PC-3 (cell line): ENCODE measurements at regions not wholly inside any gene's neighbourhood (a gene's known extent, or its start where the extent isn't known, plus 50 kb on each side); places are given as distances from the start of the nearest gene placed in this dataset.

Experiments
- ATAC-seq: fragments of 200-7000 bp; cut with Tn5 transposase; 2 replicates; pipeline ENCODE4 v1.9.1; 2020; ENCODE audit warnings: mild to moderate bottlenecking, moderate library complexity
- BruUV-seq: library from RNA; stranded (reverse); fragments of 400-500 nt; replicated peaks from 2 replicates; lab custom pipeline; 2021; lab: Mats Ljungman, UMichigan
- CTCF ChIA-PET: fragments of 300-600 bp; sonication (Branson Sonifier 250); formaldehyde crosslinking; loops from one replicate; lab custom pipeline; 2022; ENCODE audit warnings: antibody characterized with exemption; lab: Charles Lee
- POLR2A ChIA-PET: fragments of 300-600 bp; sonication (Branson Sonifier 250); formaldehyde crosslinking; loops from one replicate; lab custom pipeline; 2022; ENCODE audit warnings: antibody characterized with exemption; ENCODE audit not compliant: unreplicated experiment; lab: Charles Lee
- DNase-seq: peaks from one replicate; pipeline ENCODE4 v3.0.0-alpha.2; 2015
- H2AFZ ChIP-seq: fragments of 300-600 bp; sonication (generic); 2 replicates; pipeline ENCODE4 v1.6.0; 2016; ENCODE audit warnings: antibody characterized with exemption, low read length
- H3F3A ChIP-seq: fragments of 300-600 bp; sonication (generic); one replicate; pipeline ENCODE4 v1.6.0; 2017; ENCODE audit warnings: antibody characterized with exemption, low read length, control low read depth, mild to moderate bottlenecking; ENCODE audit not compliant: unreplicated experiment
- H3K27ac ChIP-seq: fragments of 300-600 bp; sonication (generic); 2 replicates; pipeline ENCODE4 v1.5.1; 2016; ENCODE audit warnings: mild to moderate bottlenecking, low read length
- H3K27me3 ChIP-seq: fragments of 300-600 bp; sonication (generic); 2 replicates; pipeline ENCODE4 v1.6.1; 2016; ENCODE audit warnings: low read length, mixed read lengths
- H3K36me3 ChIP-seq: fragments of 300-600 bp; sonication (generic); 2 replicates; pipeline ENCODE4 v1.6.1; 2016; ENCODE audit warnings: low read depth, mixed run types, low read length, mixed read lengths
- H3K4me1 ChIP-seq: fragments of 300-600 bp; sonication (generic); 2 replicates; pipeline ENCODE4 v1.5.1; 2016; ENCODE audit warnings: low read length; ENCODE audit not compliant: insufficient read depth
- H3K4me2 ChIP-seq: fragments of 300-600 bp; sonication (generic); 2 replicates; pipeline ENCODE4 v1.6.0; 2016; ENCODE audit warnings: low read length
- H3K4me3 ChIP-seq: fragments of 300-600 bp; sonication (generic); 2 replicates; pipeline ENCODE4 v1.5.1; 2016; ENCODE audit warnings: mild to moderate bottlenecking, low read length, mixed read lengths
- H3K79me2 ChIP-seq: fragments of 300-600 bp; sonication (generic); 2 replicates; pipeline ENCODE4 v1.6.1; 2017; ENCODE audit warnings: low read length, mixed read lengths
- H3K9ac ChIP-seq: fragments of 300-600 bp; sonication (generic); 2 replicates; pipeline ENCODE4 v1.6.0; 2016; ENCODE audit warnings: mild to moderate bottlenecking, low read length
- H3K9me2 ChIP-seq: fragments of 300-600 bp; sonication (generic); replicated peaks from 2 replicates; pipeline ENCODE4 v1.6.1; 2016; ENCODE audit warnings: mixed run types, low read length, mixed read lengths
- H3K9me3 ChIP-seq: fragments of 300-600 bp; sonication (generic); 2 replicates; pipeline ENCODE4 v1.6.1; 2016; ENCODE audit warnings: low read length, mixed read lengths
- H4K20me1 ChIP-seq: fragments of 300-600 bp; sonication (generic); 2 replicates; pipeline ENCODE4 v1.6.1; 2016; ENCODE audit warnings: low read length, mixed read lengths
- EZH2 ChIP-seq: fragments of 300-600 bp; sonication (generic); IDR thresholded peaks from one replicate; pipeline ENCODE4 v1.6.1; 2017; ENCODE audit warnings: antibody characterized with exemption, mild to moderate bottlenecking, low read length; ENCODE audit not compliant: unreplicated experiment
- EZH2phosphoT487 ChIP-seq: fragments of 300-600 bp; sonication (generic); IDR thresholded peaks from 2 replicates; pipeline ENCODE4 v1.6.1; 2018; ENCODE audit warnings: mild to moderate bottlenecking, antibody characterized with exemption, low read length, borderline replicate concordance
- intact Hi-C: fragments of 100-400 bp; cut with micrococcal nuclease; formaldehyde crosslinking; loops from 2 replicates; pipeline ENCODE4 v1.9.0; 2023
- TF ChIP-seq, protein P1 (sequence below): fragments of 300-600 bp; sonication (generic); conservative IDR thresholded peaks from 2 replicates; pipeline ENCODE4 v1.5.1; 2017; ENCODE audit warnings: antibody characterized with exemption, low read depth, mild to moderate bottlenecking, low read length

DNA sequence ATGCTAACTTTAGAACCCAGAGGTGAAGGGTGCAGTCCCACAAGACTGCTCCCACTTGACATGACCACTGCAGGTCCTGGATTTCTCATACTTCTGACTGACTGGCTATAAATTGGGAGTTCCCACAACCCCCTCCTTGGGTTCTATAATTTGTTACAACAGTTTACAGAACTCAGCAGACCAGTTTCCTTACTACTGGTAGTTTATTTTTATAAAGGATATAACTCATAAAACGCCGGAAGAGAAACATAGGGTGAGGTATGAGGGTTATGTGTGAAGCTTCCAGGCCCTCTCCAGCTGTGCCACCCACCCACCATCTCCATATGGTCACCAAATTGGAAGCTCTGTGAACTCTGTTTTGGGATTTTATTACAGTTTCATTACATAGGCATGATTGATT is 839.6 kb downstream of the TSN start:
- BruUV-seq: no TSS peak
- Histone ChIP-seq H3K4me3 (no peak overlapping the region), H3K4me2 (no peak overlapping the region), H4K20me1 (no peaks in the 10 kb centered on the region), H3F3A (no peaks in the 10 kb centered on the region), H3K36me3 (no peaks in the 10 kb centered on the region), H3K27me3 (no peaks in the 10 kb centered on the region), H3K79me2 (no peaks in the 10 kb centered on the region), H2AFZ (no peak overlapping the region), H3K9ac (no peak overlapping the region), H3K9me3 (no peaks in the 10 kb centered on the region), H3K9me2 (no peaks in the 10 kb centered on the region), H3K4me1 (peaks cover 11% of the 10 kb centered on the region; the same call in 1 of the 2 replicates), H3K27ac (no peak overlapping the region)
- DNase-seq: no peak
- TF ChIP-seq, protein P1, sequence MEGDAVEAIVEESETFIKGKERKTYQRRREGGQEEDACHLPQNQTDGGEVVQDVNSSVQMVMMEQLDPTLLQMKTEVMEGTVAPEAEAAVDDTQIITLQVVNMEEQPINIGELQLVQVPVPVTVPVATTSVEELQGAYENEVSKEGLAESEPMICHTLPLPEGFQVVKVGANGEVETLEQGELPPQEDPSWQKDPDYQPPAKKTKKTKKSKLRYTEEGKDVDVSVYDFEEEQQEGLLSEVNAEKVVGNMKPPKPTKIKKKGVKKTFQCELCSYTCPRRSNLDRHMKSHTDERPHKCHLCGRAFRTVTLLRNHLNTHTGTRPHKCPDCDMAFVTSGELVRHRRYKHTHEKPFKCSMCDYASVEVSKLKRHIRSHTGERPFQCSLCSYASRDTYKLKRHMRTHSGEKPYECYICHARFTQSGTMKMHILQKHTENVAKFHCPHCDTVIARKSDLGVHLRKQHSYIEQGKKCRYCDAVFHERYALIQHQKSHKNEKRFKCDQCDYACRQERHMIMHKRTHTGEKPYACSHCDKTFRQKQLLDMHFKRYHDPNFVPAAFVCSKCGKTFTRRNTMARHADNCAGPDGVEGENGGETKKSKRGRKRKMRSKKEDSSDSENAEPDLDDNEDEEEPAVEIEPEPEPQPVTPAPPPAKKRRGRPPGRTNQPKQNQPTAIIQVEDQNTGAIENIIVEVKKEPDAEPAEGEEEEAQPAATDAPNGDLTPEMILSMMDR: no peak
- ChIA-PET POLR2A (no interaction called here), CTCF (no interaction called here)
- intact Hi-C loops: no loop called here
- ATAC-seq: no peak

DNA sequence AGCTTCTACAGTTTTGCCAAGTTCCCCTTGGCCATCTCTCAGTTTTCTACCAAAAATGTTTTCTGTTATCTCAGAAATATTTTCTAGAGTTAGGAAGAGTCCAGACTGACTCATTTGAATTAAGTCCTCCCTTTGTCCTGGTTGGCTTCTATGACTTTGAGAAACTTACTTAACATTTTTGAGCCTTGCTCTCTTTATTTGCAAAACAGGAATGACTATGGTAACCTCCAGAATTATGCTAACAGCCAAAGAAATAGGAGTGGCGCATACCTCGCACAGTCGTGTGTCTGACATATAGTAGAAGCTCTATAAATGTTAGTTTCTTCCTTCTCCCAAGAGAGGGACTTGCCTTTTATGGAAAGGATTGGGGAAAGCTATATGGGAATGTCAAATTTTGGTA is 841.1 kb downstream of the TSN start:
- no TSS peak for BruUV-seq
- H3K27me3 ChIP-seq: no peaks in the 10 kb centered on the region
- POLR2A ChIA-PET: no interaction called here
- H3K4me2 ChIP-seq: no peak overlapping the region
- no peaks in the 10 kb centered on the region for H4K20me1 ChIP-seq
- H3K4me1 ChIP-seq: peaks cover 11% of the 10 kb centered on the region; the same call in 1 of the 2 replicates
- no peaks in the 10 kb centered on the region for H3K9me3 ChIP-seq
- TF ChIP-seq EZH2phosphoT487 (no peak), EZH2 (no peak)
- TF ChIP-seq, protein P1: no peak
- H3K27ac ChIP-seq: no peak overlapping the region
- CTCF ChIA-PET: no interaction called here
- no peak overlapping the region for H2AFZ ChIP-seq
- H3K4me3 ChIP-seq: no peak overlapping the region
- no peaks in the 10 kb centered on the region for H3F3A ChIP-seq
- H3K9ac ChIP-seq: no peak overlapping the region
- no peaks in the 10 kb centered on the region for H3K9me2 ChIP-seq
- no peaks in the 10 kb centered on the region for H3K36me3 ChIP-seq
- no peaks in the 10 kb centered on the region for H3K79me2 ChIP-seq
- intact Hi-C loops: no loop called here
- ATAC-seq (no peak), DNase-seq (no peak)

DNA sequence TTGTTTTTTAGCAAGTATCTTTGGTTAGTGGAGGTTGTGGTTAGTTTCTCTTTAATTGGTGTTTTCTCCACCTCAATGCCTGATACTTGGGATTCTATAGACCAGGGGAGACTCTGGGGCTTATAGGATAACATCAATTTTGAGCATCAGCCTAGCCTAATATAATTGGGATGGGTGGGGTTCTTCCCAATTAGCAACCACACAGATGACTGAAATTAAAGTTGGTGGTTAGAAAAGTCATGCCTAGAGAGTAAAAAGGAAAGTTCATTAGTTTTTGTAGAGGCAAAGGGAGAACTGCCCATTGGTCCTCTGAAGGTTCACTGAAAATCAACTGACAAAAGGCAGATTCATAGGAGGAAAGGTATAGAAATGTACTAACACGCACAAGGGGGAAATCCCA is 843.3 kb downstream of the TSN start:
- CTCF ChIA-PET: no interaction called here
- no peaks in the 10 kb centered on the region for H3K36me3 ChIP-seq
- no peak for ATAC-seq
- H2AFZ ChIP-seq: no peak overlapping the region
- H3K4me1 ChIP-seq: peaks cover 11% of the 10 kb centered on the region; the same call in 1 of the 2 replicates
- H3K27ac ChIP-seq: no peak overlapping the region
- TF ChIP-seq, protein P1: no peak
- no peak for TF ChIP-seq EZH2phosphoT487
- TF ChIP-seq EZH2: no peak
- H3K4me2 ChIP-seq: no peak overlapping the region
- no peaks in the 10 kb centered on the region for H3K79me2 ChIP-seq
- POLR2A ChIA-PET: no interaction called here
- H3K4me3 ChIP-seq: no peak overlapping the region
- intact Hi-C loops: no loop called here
- H3F3A ChIP-seq: no peaks in the 10 kb centered on the region
- no peaks in the 10 kb centered on the region for H4K20me1 ChIP-seq
- no peaks in the 10 kb centered on the region for H3K27me3 ChIP-seq
- no peaks in the 10 kb centered on the region for H3K9me2 ChIP-seq
- no TSS peak for BruUV-seq
- no peaks in the 10 kb centered on the region for H3K9me3 ChIP-seq
- H3K9ac ChIP-seq: no peak overlapping the region
- DNase-seq: no peak
